Ishikawa (cell line): ENCODE measurements at regions not wholly inside any gene's neighbourhood (a gene's known extent, or its start where the extent isn't known, plus 50 kb on each side); places are given as distances from the start of the nearest gene placed in this dataset.
A peak's percentile ranks its signal among the peaks of the same experiment; 100 is the strongest.

ENCODE experiments used
- CEBPB ChIP-seq: IDR thresholded peaks from 2 replicates; pipeline ENCODE4 v1.6.1; 2012
- CREB1 ChIP-seq: IDR thresholded peaks from 2 replicates; pipeline ENCODE4 v1.6.1; 2012; ENCODE audit warnings: low read depth
- EGR1 ChIP-seq: IDR thresholded peaks from 2 replicates; pipeline ENCODE4 v1.6.1; 2012
- EP300 ChIP-seq: IDR thresholded peaks from 2 replicates; pipeline ENCODE4 v1.6.1; 2012; ENCODE audit warnings: borderline replicate concordance
- FOXM1 ChIP-seq: IDR thresholded peaks from 2 replicates; pipeline ENCODE4 v1.6.1; 2012; ENCODE audit warnings: low read depth, borderline replicate concordance
- MAX ChIP-seq: IDR thresholded peaks from 2 replicates; pipeline ENCODE4 v1.6.1; 2012
- NFIC ChIP-seq: IDR thresholded peaks from 2 replicates; pipeline ENCODE4 v1.6.1; 2012
- RAD21 ChIP-seq: IDR thresholded peaks from 2 replicates; pipeline ENCODE4 v1.6.1; 2012; ENCODE audit warnings: low read depth
- REST ChIP-seq: IDR thresholded peaks from 2 replicates; pipeline ENCODE4 v1.6.1; 2012; ENCODE audit warnings: low read depth, mild to moderate bottlenecking
- TAF1 ChIP-seq: IDR thresholded peaks from 2 replicates; pipeline ENCODE4 v1.6.1; 2012; ENCODE audit warnings: low read depth, mild to moderate bottlenecking
- TCF12 ChIP-seq: IDR thresholded peaks from 2 replicates; pipeline ENCODE4 v1.6.1; 2012; ENCODE audit warnings: low read depth
- TEAD4 ChIP-seq: IDR thresholded peaks from 2 replicates; pipeline ENCODE4 v1.6.1; 2012
- USF1 ChIP-seq: IDR thresholded peaks from 2 replicates; pipeline ENCODE4 v1.6.1; 2012
- YY1 ChIP-seq: IDR thresholded peaks from 2 replicates; pipeline ENCODE4 v1.6.1; 2012; ENCODE audit warnings: low read depth
- ZBTB7A ChIP-seq: IDR thresholded peaks from 2 replicates; pipeline ENCODE4 v1.6.1; 2012; ENCODE audit warnings: low read depth

GRCh38 chr5:90233476-90233875 lies 176.1 kb downstream of the CETN3 start:
- TF ChIP-seq USF1 (no peak), EGR1 (no peak), RAD21 (no peak), CREB1 (no peak), TCF12 (no peak), MAX (no peak), FOXM1 (no peak), TEAD4 (no peak), YY1 (no peak), CEBPB (no peak), EP300 (no peak), ZBTB7A (no peak)

GRCh38 chr5:90231688-90232087 lies 177.9 kb downstream of the CETN3 start:
- no peak for TF ChIP-seq NFIC

GRCh38 chr5:90227683-90228082 lies 181.9 kb downstream of the CETN3 start:
- TF ChIP-seq CREB1: no peak
- TF ChIP-seq YY1: no peak
- no peak for TF ChIP-seq EGR1
- TF ChIP-seq TCF12: no peak
- no peak for TF ChIP-seq EP300
- peak; percentile 43 for TF ChIP-seq NFIC
- no peak for TF ChIP-seq MAX
- no peak for TF ChIP-seq CEBPB
- no peak for TF ChIP-seq ZBTB7A
- no peak for TF ChIP-seq RAD21
- no peak for TF ChIP-seq FOXM1
- no peak for TF ChIP-seq REST
- peak; percentile 37; the same call in 1 of the 2 replicates for TF ChIP-seq TEAD4

GRCh38 chr5:90226433-90227099 lies 183.0 kb downstream of the CETN3 start:
- no peak for TF ChIP-seq REST
- TF ChIP-seq NFIC: 0 out of 2 replicates have a peak, but pooled peaks have one; percentile 8
- TF ChIP-seq CREB1: no peak
- no peak for TF ChIP-seq YY1
- TF ChIP-seq TAF1: no peak

GRCh38 chr5:90224342-90224741 lies 185.2 kb downstream of the CETN3 start:
- TF ChIP-seq TCF12: no peak
- TF ChIP-seq EP300: no peak
- no peak for TF ChIP-seq TAF1
- TF ChIP-seq CREB1: no peak
- no peak for TF ChIP-seq EGR1
- TF ChIP-seq FOXM1: no peak
- no peak for TF ChIP-seq ZBTB7A
- TF ChIP-seq MAX: no peak
- TF ChIP-seq CEBPB: no peak
- no peak for TF ChIP-seq REST
- TF ChIP-seq TEAD4: no peak
- no peak for TF ChIP-seq YY1
- TF ChIP-seq USF1: no peak
